ENCODE measurements at regions not wholly inside any gene's neighbourhood (a gene's known extent, or its start where the extent isn't known, plus 50 kb on each side); places are given as distances from the start of the nearest gene placed in this dataset.

GRCh38 chr3:621714-622113 lies 425.2 kb downstream of the CHL1 start:
- TF ChIP-seq CTCF (conservative IDR thresholded peaks at IDR 0.05) (no peak), EZH2 (IDR thresholded peaks at IDR 0.05; ENCODE audit: low read depth) (no peak)
